GM12892 (cell line): ENCODE measurements at regions not wholly inside any gene's neighbourhood (a gene's known extent, or its start where the extent isn't known, plus 50 kb on each side); places are given as distances from the start of the nearest gene placed in this dataset.

Source experiments
- DNase-seq: peaks from one replicate; pipeline ENCODE4 v3.0.0; 2011; ENCODE audit not compliant: insufficient read length
- FAIRE-seq: peaks from 2 replicates; lab custom pipeline; 2011; peaks lifted over from hg19 to GRCh38; lab: Jason Lieb, UNC
- POLR2A ChIP-seq: IDR thresholded peaks from 2 replicates; pipeline ENCODE4 v1.6.1; 2011; ENCODE audit warnings: low read depth, low read length, control low read depth
- POLR2AphosphoS5 ChIP-seq: IDR thresholded peaks from 2 replicates; pipeline ENCODE4 v1.6.1; 2011; ENCODE audit warnings: low read depth, low read length, control low read depth
- TAF1 ChIP-seq: IDR thresholded peaks from 2 replicates; pipeline ENCODE4 v1.6.1; 2011; ENCODE audit warnings: low read depth, mild to moderate bottlenecking, control low read depth, low read length, borderline replicate concordance

DNA sequence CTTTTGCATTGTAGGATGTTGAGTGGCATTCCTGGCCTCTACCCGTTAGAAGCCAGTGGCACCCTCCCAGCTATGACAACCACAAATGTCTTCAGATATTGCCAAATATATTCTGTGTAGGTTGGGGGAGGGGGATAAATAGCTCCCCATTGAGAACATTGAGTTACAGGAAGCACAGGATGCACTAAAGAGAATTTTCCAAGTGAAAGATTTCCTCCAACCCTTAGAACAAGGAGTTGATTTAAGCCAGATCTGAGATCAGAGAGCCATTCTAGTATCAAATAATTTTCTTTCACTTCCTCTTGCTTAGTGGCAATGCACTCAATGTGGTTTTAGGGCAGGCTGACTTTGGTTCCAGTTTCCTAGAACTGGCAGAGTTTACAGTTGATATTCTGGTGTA is 436.6 kb downstream of the C4orf33 start:
- DNase-seq: no peak
- FAIRE-seq: no peak
- TF ChIP-seq POLR2A (no peak), TAF1 (no peak)

DNA sequence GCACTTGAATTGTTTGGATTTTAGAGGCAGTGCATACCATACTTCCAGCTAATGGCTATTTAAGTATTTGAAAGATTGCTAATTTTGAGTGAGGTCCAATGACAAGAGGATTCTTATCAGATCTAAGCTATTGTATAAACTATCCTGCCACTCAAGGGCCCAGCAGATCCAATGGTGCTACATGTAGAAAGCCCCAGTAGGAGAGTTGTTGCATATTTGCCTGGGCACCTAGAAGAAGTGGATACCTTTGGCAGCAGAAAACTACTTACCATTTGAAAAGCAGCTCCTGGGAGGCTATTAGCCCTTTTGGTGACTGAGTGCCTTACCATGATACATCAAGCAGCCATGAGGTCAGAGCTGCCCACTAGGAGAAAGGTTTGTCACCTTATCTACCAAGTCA is 447.3 kb downstream of the C4orf33 start:
- no peak for TF ChIP-seq POLR2A
- TF ChIP-seq POLR2AphosphoS5: no peak
- no peak for TF ChIP-seq TAF1
- DNase-seq: no peak
- FAIRE-seq: no peak

DNA sequence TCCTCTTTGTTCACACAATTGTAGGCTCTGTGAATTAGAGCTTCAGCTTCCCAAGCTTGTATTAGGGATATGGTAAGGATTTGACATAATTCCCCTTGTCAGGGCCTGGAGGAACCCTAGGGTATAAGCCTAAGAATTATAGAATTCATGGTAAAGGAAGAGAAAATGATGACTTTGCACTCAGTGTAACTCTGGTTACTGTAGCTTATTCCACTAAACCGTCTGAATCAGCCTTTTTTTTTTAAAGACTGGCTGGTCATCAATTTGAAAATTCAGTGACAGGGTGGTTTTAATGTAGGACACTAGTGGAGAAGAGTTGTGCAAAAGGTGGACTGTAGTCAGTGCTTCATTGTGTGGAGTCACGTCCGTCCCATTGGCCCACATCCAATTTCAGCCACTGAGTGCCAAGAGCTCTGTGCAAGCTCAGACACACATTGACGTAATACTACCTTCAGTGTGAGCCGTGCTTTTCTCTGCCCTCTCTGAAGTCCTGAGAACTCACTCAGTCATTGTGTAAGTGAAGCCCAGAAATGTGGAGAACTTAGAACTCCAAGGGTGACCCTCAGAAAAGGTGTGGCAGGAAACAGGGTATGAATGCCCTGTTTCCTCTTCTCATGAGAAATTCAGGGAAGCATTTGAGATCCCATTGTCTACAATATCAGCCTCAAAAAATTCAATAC is 449.8 kb downstream of the C4orf33 start:
- FAIRE-seq (no peak), DNase-seq (no peak)
- TF ChIP-seq POLR2A (no peak), POLR2AphosphoS5 (no peak), TAF1 (no peak)

DNA sequence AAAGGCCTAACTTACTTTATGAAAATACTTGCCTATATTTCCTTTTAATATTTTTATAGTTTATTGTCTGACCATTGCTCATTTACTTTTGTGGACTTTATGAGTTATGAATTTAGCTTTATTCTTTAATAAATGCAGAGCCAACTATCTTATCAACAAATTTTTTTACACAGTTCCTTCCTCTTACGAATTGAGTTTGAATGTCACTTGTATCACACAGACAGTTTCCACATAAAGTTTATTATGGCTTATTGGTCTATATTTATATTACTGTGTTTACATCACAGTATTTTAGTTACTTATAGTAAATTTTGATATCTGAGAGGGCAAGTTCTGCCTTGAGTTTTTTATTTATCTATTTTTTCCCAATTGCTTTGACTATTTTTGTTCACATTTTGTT is 450.6 kb downstream of the C4orf33 start:
- FAIRE-seq: no peak
- TF ChIP-seq TAF1 (no peak), POLR2A (no peak), POLR2AphosphoS5 (no peak)
- no peak for DNase-seq

DNA sequence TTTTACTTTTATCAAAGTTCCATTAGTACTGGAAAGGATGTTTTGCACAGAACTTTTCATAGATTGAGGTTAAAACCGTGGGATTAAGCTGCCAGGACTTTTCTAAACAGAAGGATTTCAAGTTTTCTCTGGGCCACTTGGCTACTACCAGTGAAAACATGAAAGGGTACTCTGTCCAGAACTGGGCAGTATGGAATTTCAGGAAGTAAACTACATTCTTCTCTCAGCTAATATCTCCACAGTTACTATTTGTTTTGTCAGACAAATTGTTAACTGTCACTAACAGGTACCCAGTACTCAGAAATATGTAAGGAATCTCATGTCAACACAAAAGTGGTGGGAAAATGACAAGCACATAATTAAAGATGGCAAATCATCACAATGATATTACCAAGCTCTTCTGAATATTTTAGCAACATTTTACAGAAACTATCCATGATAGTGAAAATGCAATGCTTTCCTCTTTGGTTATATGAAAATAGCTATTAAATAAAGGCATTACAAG is 454.4 kb downstream of the C4orf33 start:
- FAIRE-seq (no peak), DNase-seq (no peak)

DNA sequence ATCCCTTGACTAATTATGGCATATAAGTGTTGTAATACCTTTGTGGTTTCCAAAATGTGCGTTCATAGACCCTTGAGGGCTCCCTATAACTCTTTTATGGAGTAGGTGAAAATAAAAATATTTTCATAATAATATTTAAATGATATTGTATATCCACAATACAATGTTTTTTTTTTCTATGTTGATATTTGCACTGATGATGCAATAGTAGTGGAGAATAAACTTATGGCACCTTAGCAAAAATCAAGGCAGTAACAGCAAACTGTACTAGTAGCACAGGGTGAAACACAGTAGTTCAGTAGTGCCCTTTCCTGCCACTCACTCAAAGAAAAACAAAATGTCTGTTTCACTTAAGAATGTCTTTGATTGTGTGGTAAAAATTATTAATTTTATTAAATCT is 465.3 kb downstream of the C4orf33 start:
- FAIRE-seq (no peak), DNase-seq (no peak)
- no peak for TF ChIP-seq POLR2AphosphoS5
- TF ChIP-seq TAF1: no peak
- TF ChIP-seq POLR2A: no peak

More for the DNA sequence above, 454.4 kb downstream of the C4orf33 start:
- TF ChIP-seq POLR2A (no peak), POLR2AphosphoS5 (no peak), TAF1 (no peak)

DNA sequence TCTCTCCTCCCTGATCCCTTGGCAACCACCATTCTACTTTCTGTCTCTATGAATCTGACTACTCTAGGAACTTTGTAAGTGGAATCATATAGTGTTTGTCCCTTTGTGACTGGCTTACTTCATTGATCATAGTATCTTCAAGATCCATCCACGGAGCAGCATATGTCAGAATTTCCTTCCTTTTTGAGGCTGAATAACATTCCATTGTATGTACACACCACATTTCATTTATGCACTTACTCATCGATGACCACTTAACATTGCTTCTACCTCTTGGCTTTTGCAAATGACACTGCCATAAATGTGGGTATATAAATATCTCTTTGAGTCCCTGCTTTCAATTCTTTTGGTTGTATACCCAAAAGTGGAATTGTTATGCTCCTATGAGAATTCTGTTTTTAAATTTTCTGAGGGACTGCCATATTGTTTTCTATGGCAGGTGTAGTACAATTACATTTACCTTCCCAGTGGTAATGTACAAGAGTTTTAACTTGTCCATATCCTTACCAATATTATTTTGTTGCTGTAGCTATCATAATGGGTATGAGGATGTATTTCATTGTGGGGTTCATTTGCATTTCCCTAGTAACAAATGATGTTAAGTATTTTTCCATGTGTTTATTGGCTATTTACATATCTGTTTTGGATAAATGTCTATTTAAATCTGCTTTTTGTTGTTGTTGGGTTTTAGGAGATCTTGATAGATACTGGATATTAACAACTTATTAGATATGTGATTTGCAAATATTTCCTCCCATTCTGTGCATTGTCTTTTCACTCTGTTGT is 466.1 kb downstream of the C4orf33 start:
- no peak for FAIRE-seq
- TF ChIP-seq TAF1: no peak
- TF ChIP-seq POLR2A: no peak
- DNase-seq: no peak

DNA sequence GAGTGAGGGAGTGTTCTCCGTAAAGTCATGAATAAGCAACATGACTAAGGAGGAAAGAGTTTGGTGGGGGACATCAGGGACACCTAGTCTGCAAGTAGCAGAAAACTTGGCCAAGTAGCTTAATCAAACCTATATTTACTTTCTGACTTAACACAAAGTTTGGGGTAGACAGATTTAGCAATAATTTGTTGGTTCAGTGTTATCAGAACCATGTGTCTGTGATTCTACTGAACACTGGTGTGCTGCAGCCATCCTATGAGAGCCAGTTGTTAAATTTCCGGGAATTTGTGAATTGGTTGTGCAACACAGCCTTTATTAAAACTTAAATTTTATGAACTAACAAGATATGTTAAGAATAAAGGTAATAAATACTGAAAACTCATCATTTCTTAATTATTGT is 469.3 kb downstream of the C4orf33 start:
- DNase-seq (no peak), FAIRE-seq (no peak)
- TF ChIP-seq TAF1 (no peak), POLR2AphosphoS5 (no peak), POLR2A (no peak)

DNA sequence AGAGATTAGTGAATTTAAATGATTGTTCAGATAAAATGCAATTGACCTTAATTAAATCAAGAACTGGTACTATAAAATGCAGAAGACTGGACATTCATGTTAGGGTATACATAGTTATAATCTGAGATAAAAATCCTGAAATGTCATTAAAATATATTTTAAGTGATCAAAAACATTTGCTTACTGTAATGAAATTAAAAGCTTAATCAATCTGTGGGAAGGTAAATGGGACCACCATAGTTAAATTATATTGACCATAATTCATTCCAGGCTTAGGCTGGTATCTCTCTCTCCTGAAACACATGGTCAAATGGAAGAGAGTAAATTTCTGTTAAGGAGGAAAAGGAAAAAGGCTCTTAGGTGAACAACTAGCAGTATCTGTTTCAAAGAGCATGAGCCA is 474.4 kb downstream of the C4orf33 start:
- TF ChIP-seq TAF1: no peak
- no peak for TF ChIP-seq POLR2AphosphoS5
- no peak for TF ChIP-seq POLR2A
- DNase-seq (no peak), FAIRE-seq (no peak)

DNA sequence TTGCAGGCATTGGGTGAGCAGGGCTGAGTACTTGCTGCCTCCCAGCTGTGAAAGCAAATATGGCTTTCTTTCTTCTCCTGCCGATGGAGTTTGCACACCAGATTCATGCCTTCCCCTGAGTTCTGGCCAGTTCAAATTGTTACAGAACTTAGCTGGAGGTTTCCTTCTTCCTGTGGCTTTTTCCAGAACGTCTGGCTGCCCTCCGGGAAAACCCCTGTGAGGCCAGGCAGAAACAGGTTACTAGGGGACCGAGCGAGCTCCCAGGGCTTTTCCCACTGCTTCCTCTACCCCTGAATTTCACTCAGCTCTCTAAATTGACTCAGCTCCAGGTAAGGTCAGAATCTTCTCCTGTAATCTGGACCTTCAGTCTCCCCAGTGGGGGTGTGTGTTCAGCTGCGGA is 482.4 kb downstream of the C4orf33 start:
- DNase-seq: no peak
- FAIRE-seq: no peak
- TF ChIP-seq TAF1: no peak
- no peak for TF ChIP-seq POLR2AphosphoS5
- no peak for TF ChIP-seq POLR2A

DNA sequence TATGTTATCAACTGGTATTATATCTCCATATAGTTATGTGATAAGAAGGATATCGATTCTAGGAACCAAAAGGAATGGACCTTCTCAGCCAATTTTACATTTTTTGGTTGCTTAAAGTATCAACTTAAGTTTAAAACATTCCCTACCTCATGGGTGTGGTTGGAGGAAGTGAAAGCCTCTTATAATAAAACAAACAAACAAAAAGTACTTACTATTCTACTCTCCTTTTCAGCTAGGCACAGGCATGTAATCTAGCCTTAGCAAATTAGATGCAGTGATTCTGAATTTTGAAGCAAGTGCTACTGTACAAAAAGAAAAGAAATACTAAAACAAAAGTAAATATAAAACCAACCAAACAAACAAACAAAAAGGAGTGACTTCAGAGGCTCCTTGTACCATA is 485.4 kb downstream of the C4orf33 start:
- DNase-seq (no peak), FAIRE-seq (no peak)
- TF ChIP-seq POLR2A (no peak), POLR2AphosphoS5 (no peak), TAF1 (no peak)

DNA sequence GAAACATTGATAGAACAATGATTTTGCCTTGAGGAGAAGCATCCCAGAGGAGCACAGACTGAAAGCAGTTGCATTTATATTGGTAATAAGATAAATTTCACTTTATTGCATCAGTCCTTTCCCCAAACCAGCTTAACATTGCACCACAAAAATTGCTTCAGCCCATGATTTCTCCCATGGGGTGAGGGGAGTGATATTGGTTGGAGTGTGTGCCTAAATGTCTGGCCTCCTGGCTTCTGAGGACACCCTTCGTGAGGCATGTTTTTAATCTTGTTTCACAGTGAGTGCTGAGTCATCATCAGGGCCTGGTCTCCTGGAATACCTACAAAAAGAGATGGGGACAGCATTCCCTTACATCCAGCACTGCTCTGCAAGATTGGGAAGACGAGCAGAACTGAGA is 487.9 kb downstream of the C4orf33 start:
- FAIRE-seq: no peak
- DNase-seq: no peak
- TF ChIP-seq POLR2AphosphoS5 (no peak), POLR2A (no peak), TAF1 (no peak)
